ENCODE measurements at regions not wholly inside any gene's neighbourhood (a gene's known extent, or its start where the extent isn't known, plus 50 kb on each side); places are given as distances from the start of the nearest gene placed in this dataset.

DNA sequence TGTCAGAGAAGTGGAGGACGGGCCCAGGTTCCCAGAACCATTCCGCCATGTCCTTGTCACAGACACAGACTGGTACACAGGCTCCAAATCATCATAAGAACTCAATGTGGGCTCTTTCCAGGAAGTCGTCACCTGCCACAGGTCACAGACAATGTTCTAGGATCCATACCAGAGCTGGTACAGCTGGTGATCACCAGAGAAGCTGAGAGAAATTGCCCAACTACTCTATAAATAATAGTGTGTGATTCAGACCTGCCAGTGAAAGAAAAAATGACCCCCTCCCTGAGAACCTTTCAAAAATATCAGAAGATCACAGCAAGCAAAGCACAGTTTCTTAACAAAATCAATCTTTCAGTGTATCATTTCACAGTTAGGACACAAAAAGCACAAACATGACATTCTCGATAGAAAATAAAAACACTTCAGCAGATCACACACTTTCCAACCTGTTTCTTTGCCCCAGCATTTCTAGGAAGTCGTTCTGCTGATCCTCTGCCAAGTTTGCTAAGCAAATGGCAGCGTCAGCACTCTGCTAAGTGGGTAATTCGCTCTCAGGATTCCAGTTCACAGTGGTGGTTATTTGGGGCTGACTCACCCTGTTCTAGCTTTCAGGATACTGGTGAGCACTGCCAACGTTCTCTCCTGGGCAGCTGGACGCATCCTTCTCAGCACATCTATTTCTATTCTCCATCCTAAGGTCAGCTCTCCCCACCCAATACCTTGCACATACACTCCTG is 223.3 kb upstream of the SFSWAP start:
- no peak for TF ChIP-seq GATA2 (IDR thresholded peaks at IDR 0.05; ENCODE audit: low read depth, low read length)
- TF ChIP-seq GATA3 (IDR thresholded peaks at IDR 0.05; ENCODE audit: low read depth, low read length): no peak
